ENCODE measurements at regions not wholly inside any gene's neighbourhood (a gene's known extent, or its start where the extent isn't known, plus 50 kb on each side); places are given as distances from the start of the nearest gene placed in this dataset.
"Not testable (repeated sequence)": the region's sequence is repeated elsewhere in the genome, so short reads cannot be mapped to it uniquely, and the experiment has no call there.

DNA sequence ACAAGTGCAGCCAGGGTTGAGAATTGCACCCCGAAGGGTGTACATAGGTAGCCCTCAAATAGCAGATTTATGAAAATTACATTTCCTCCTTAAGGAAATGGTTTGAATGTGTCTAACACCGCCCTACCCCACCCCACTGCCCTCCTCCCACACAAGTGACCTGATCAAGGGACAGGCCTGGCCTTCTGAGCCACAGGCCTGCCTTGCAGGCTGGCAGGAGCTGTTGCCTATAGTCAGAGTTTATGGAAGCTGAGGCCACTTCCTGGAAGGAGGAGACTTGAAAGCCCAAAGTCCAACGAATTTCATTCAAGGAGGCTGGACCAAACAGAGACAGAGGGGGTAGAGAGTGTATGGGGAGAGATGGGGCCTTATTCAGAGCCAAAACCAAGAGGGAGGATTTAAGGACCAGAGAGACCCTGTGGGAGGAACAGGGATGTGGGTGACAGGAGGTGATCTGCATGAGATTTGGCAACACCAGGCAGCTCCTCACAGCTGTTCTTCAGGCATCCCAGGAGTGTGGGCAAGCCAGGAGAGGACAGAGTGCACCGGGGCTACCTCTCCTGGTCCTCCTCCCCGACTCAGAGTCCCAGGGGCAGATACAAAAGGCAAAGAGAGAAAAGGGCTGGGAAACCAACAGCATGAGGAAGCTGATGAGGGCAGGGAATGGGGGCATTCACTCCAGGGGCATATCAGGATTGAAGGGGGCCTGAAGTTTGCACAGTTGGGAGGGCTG, 100.4 kb upstream of the HES1 start:
- peaks cover 37% of the 10 kb centered on the region for H3K4me1 ChIP-seq (ENCODE audit: control insufficient read depth, insufficient read depth, low read length)
- H3K4me3 ChIP-seq (ENCODE audit: low read length), result no peak overlapping the region
- H3K36me3 ChIP-seq (ENCODE audit: control insufficient read depth, insufficient read depth, low read length), result no peaks in the 10 kb centered on the region
- peak overlapping the region; percentile 12 for H3K9ac ChIP-seq (ENCODE audit: low read length)
- H3K9me3 ChIP-seq (ENCODE audit: control insufficient read depth, low read length), result no peaks in the 10 kb centered on the region
- H3K27me3 ChIP-seq (ENCODE audit: control insufficient read depth, insufficient read depth, low read length), result no peaks in the 10 kb centered on the region

DNA sequence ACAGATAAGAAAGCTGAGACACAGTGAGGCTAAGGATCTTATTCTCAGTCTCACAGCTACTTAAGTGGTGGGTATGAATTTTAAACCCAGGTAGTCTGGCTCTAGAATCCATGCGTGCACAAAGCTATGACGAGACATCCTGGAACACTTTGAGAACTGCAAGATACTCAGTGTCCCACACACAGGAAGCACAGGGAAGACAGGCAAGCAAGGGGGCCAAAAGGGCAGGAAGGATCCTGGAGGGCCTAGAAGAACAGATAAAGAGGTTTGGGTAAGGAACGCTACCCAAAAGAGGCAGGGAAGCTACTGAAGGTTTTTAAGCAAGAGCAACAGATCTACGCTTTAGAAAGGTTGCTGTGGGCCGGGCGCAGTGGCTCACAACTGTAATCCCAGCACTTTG, 99.1 kb upstream of the HES1 start:
- no peaks in the 10 kb centered on the region for H3K9me3 ChIP-seq (ENCODE audit: control insufficient read depth, low read length)

DNA sequence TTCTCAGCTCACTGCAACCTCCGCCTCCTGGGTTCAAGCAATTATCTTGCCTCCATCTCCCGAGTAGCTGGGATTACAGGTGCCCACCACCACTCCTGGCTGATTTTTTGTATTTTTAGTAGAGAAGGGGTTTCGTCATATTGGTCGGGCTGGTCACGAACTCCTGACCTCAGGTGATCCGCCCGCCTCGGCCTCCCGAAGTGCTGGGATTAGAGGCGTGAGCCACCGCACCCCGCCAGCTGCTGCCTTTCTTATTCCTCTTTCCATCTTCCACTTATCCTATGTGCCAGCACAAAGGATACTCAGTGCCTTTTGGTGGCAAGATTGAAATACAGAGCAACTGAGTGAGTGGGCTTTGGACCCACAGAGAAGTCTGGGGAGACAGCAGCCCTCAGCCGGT, 97.6 kb upstream of the HES1 start:
- H3K9me3 ChIP-seq (ENCODE audit: control insufficient read depth, low read length); H3K9ac ChIP-seq (ENCODE audit: low read length); H3K4me3 ChIP-seq (ENCODE audit: low read length); H3K27me3 ChIP-seq (ENCODE audit: control insufficient read depth, insufficient read depth, low read length); H3K36me3 ChIP-seq (ENCODE audit: control insufficient read depth, insufficient read depth, low read length): not testable (repeated sequence)
- H3K4me1 ChIP-seq (ENCODE audit: control insufficient read depth, insufficient read depth, low read length), result peaks cover 37% of the 10 kb centered on the region

More for the DNA sequence above, 99.1 kb upstream of the HES1 start:
- no peaks in the 10 kb centered on the region for H3K36me3 ChIP-seq (ENCODE audit: control insufficient read depth, insufficient read depth, low read length)
- peaks cover 37% of the 10 kb centered on the region for H3K4me1 ChIP-seq (ENCODE audit: control insufficient read depth, insufficient read depth, low read length)
- H3K4me3 ChIP-seq (ENCODE audit: low read length), result no peak overlapping the region
- H3K27me3 ChIP-seq (ENCODE audit: control insufficient read depth, insufficient read depth, low read length), result no peaks in the 10 kb centered on the region
- H3K9ac ChIP-seq (ENCODE audit: low read length), result no peak overlapping the region

DNA sequence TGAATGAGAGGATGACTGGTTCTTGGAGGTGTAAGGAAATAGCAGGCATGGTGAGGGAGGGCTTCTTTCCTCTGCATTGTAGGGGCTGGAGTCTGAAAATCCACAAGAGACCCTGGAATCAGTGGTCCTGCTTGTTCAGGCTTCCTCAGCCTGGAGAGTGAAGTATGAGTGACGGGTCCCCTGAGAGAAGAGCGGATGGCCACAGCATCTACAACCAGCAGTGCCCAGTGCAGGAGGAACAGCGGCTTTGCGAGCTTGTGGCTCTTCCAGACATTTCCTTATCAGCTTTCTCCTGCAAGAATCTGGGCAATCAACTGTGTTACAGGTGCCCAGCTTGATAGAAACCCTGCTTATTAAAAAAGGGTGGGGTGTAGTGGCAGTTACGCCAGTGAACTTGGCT, 97.0 kb upstream of the HES1 start:
- Histone ChIP-seq H3K4me3 (ENCODE audit: low read length) (no peak overlapping the region), H3K27me3 (ENCODE audit: control insufficient read depth, insufficient read depth, low read length) (no peaks in the 10 kb centered on the region), H3K4me1 (ENCODE audit: control insufficient read depth, insufficient read depth, low read length) (peaks cover 33% of the 10 kb centered on the region), H3K36me3 (ENCODE audit: control insufficient read depth, insufficient read depth, low read length) (no peaks in the 10 kb centered on the region), H3K9ac (ENCODE audit: low read length) (no peak overlapping the region), H3K9me3 (ENCODE audit: control insufficient read depth, low read length) (no peaks in the 10 kb centered on the region)

DNA sequence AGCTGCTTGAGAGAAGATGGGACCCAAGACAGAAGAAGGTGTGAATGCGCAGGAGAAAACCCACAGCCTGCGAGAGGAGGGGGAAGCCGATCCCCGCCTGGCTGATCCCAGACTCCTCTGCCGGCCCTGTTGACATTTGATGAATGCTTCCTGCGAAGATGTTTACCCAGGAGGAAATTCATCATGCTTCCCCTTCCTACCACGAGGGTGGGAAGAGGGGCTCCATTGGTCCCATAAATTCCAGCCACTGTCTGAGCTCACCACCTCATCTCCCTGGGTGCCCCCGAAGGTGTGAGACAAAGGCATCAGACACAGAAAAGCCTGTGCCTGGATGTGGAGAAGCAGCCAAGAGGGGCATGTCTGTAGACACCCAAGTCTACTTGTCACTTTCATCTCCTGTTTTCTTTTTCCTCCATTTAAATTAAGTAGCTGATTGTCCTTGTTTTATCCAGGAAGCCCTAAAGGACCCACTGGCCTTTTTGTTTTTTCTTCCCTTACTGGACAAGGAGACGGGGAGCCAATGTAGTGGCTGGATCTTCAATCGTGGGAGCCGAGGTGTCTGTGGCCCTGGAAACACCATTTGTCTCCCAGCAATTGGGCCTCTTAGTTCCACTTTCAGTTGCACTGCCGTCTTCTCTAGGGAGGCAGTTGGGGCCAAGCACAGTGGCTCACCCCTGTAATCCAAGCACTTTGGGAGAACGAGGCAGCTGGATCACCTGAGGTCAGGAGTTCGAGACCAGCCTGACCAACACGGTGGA, 95.3 kb upstream of the HES1 start:
- Histone ChIP-seq H3K4me1 (ENCODE audit: control insufficient read depth, insufficient read depth, low read length) (peaks cover 16% of the 10 kb centered on the region), H3K27me3 (ENCODE audit: control insufficient read depth, insufficient read depth, low read length) (no peaks in the 10 kb centered on the region), H3K9me3 (ENCODE audit: control insufficient read depth, low read length) (no peaks in the 10 kb centered on the region), H3K36me3 (ENCODE audit: control insufficient read depth, insufficient read depth, low read length) (no peaks in the 10 kb centered on the region), H3K9ac (ENCODE audit: low read length) (no peak overlapping the region), H3K4me3 (ENCODE audit: low read length) (no peak overlapping the region)

DNA sequence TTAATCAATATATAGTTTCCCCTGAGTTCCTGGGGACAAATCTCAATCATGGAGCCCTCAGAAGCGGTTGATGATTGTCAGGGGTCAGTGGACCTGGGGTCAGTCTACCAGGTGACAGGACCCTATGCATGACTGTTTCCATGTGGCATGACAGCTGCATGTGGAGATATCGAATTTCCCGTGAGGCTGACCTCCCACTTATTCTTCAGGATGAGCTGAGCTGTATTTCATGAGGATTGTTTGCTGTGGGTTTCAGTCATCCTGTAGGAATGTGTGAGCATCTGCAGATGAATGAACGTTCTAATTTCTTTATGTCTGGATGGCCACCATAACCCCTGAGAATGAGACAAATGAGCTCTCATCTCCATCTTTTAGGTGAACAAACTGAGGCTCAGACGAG, 93.0 kb upstream of the HES1 start:
- no peaks in the 10 kb centered on the region for H3K27me3 ChIP-seq (ENCODE audit: control insufficient read depth, insufficient read depth, low read length)
- H3K9ac ChIP-seq (ENCODE audit: low read length), result no peak overlapping the region
- no peaks in the 10 kb centered on the region for H3K9me3 ChIP-seq (ENCODE audit: control insufficient read depth, low read length)

DNA sequence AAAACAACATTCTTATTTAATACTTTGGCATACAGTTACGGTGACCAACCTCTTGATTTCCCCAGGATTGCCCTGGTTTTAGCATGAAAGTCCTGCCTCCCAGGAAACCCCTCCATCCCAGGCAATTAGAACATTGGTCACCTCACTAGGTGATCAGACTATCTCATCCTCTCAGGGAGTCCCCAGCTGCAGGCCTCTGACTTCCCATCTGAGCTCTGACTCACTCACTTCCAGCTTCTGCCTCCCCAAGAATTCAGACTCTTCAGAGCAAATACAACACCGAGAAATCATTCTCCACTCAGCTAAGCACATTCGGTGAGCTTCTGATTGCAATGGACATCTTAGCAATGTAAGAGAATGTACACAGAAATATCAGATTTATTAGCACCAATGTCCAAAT, 92.4 kb upstream of the HES1 start:
- Histone ChIP-seq H3K9me3 (ENCODE audit: control insufficient read depth, low read length) (no peaks in the 10 kb centered on the region), H3K27me3 (ENCODE audit: control insufficient read depth, insufficient read depth, low read length) (no peaks in the 10 kb centered on the region), H3K4me3 (ENCODE audit: low read length) (no peak overlapping the region), H3K36me3 (ENCODE audit: control insufficient read depth, insufficient read depth, low read length) (no peaks in the 10 kb centered on the region), H3K9ac (ENCODE audit: low read length) (no peak overlapping the region), H3K4me1 (ENCODE audit: control insufficient read depth, insufficient read depth, low read length) (peaks cover 25% of the 10 kb centered on the region)

More for the DNA sequence above, 93.0 kb upstream of the HES1 start:
- no peak overlapping the region for H3K4me3 ChIP-seq (ENCODE audit: low read length)
- H3K4me1 ChIP-seq (ENCODE audit: control insufficient read depth, insufficient read depth, low read length), result peaks cover 26% of the 10 kb centered on the region
- no peaks in the 10 kb centered on the region for H3K36me3 ChIP-seq (ENCODE audit: control insufficient read depth, insufficient read depth, low read length)

DNA sequence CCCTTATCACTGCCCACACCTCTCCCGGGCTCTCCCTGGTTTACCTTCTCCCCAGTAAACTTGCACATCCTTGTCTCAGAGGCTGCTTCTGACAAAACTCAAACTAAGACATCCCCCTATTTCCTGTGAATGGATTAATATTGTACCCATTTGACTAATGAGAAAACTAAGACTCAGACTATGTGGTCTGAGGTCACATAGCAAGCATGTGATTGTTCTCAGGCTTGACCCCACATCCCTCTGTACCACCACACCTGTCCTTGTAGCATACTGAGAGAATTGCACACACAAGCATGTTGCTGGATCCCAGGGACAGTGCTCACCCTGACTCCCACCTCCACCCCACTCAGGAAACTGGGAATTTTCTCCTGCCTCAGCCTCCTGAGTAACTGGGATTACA, 90.7 kb upstream of the HES1 start:
- no peaks in the 10 kb centered on the region for H3K36me3 ChIP-seq (ENCODE audit: control insufficient read depth, insufficient read depth, low read length)
- no peaks in the 10 kb centered on the region for H3K9me3 ChIP-seq (ENCODE audit: control insufficient read depth, low read length)
- H3K9ac ChIP-seq (ENCODE audit: low read length), result no peak overlapping the region
- H3K4me3 ChIP-seq (ENCODE audit: low read length), result no peak overlapping the region
- no peaks in the 10 kb centered on the region for H3K27me3 ChIP-seq (ENCODE audit: control insufficient read depth, insufficient read depth, low read length)
- peaks cover 15% of the 10 kb centered on the region for H3K4me1 ChIP-seq (ENCODE audit: control insufficient read depth, insufficient read depth, low read length)

DNA sequence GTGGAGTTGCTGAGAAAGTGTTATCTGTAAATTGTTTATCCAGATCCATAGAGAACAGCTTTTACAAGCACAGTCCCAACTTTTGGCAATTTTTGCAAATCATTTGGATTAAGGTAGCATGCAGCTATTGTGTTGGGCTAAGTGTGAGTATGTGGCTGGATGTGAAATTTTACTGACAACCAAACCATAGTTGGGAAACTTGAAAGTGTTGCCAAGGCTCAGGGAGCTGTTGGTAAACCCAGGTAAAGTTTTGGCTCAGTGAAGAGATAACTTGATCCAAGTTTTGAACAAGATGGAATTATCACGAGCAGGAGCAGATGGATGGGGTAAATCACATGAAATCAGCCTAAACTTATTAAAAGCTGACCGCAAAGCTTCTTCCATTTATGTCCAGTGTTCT, 90.0 kb upstream of the HES1 start:
- Histone ChIP-seq H3K4me1 (ENCODE audit: control insufficient read depth, insufficient read depth, low read length) (peaks cover 15% of the 10 kb centered on the region), H3K4me3 (ENCODE audit: low read length) (no peak overlapping the region), H3K36me3 (ENCODE audit: control insufficient read depth, insufficient read depth, low read length) (no peaks in the 10 kb centered on the region), H3K9ac (ENCODE audit: low read length) (no peak overlapping the region), H3K27me3 (ENCODE audit: control insufficient read depth, insufficient read depth, low read length) (no peaks in the 10 kb centered on the region), H3K9me3 (ENCODE audit: control insufficient read depth, low read length) (no peaks in the 10 kb centered on the region)

DNA sequence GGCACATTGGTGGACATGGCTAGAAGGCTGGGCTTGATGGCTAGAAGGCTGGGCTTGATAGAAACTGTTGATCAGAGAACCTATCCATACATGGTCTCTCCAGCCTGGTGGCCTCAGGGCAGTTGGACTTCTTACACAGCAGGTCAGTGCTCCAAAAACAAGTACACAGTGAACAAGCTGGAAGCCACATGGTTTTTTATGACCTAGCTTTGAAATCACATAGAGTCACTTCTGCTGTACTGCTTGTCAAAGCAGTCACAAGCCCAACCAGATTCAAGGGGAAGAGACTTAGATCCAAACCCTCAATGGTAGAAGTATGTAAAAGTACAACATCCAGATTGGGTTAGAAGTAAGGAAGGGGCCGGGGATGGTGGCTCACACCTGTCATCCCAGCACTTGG, 89.4 kb upstream of the HES1 start:
- Histone ChIP-seq H3K36me3 (ENCODE audit: control insufficient read depth, insufficient read depth, low read length) (no peaks in the 10 kb centered on the region), H3K9ac (ENCODE audit: low read length) (no peak overlapping the region), H3K4me3 (ENCODE audit: low read length) (no peak overlapping the region), H3K9me3 (ENCODE audit: control insufficient read depth, low read length) (no peaks in the 10 kb centered on the region), H3K4me1 (ENCODE audit: control insufficient read depth, insufficient read depth, low read length) (peaks cover 15% of the 10 kb centered on the region), H3K27me3 (ENCODE audit: control insufficient read depth, insufficient read depth, low read length) (no peaks in the 10 kb centered on the region)

DNA sequence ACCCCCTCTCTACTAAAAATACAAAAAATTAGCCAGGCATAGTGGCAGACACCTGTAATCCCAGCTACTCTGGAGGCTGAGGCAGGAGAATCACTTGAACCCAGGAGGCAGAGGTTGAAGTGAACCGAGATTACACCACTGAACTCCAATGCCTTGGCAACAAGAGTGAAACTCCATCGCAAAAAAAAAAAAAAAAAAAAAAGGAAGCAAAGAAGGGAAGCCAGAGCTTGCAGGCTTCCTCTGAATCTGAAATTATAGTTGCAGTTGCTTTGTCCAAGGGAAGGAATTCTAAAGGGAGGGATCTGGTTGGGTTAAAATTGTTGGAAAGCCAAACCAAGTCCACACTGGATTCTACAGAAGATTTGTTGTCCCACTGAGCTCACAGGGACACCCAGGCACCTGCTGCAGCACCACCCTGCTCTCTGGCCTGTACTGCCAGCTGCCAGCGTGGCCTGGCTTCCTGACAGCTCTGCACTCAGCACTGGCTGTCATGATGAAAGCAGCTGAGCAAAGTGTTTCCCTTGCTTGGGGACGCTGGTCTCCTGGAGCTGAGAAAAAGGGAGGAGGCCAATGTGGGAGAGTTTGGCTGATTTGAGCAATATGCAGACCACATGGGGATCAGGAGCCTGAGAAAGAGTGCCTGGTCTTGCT, 88.8 kb upstream of the HES1 start:
- Histone ChIP-seq H3K4me3 (ENCODE audit: low read length) (no peak overlapping the region), H3K4me1 (ENCODE audit: control insufficient read depth, insufficient read depth, low read length) (peaks cover 15% of the 10 kb centered on the region), H3K9me3 (ENCODE audit: control insufficient read depth, low read length) (no peaks in the 10 kb centered on the region), H3K27me3 (ENCODE audit: control insufficient read depth, insufficient read depth, low read length) (no peaks in the 10 kb centered on the region), H3K9ac (ENCODE audit: low read length) (no peak overlapping the region), H3K36me3 (ENCODE audit: control insufficient read depth, insufficient read depth, low read length) (no peaks in the 10 kb centered on the region)

DNA sequence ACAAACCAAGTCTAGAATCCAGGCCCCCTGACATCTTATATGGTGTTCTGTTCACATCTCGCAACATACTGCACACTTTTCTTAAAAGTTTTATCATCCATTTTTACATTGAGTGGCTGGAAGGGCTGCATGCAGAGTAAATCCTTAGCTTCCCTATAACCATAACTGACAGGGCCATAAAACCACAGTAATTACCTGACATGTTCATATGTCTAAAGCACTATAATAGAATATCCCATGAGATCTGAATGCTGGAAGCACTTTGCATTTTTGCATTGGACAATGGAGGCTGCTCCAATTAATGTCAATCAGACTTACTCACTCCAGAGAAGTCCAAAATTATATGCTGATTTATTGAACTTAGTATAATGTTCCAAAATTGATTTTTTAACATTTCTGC, 86.6 kb upstream of the HES1 start:
- no peaks in the 10 kb centered on the region for H3K36me3 ChIP-seq (ENCODE audit: control insufficient read depth, insufficient read depth, low read length)
- no peak overlapping the region for H3K9ac ChIP-seq (ENCODE audit: low read length)

More for the DNA sequence above, 86.6 kb upstream of the HES1 start:
- H3K4me1 ChIP-seq (ENCODE audit: control insufficient read depth, insufficient read depth, low read length), result peaks cover 15% of the 10 kb centered on the region
- H3K27me3 ChIP-seq (ENCODE audit: control insufficient read depth, insufficient read depth, low read length), result no peaks in the 10 kb centered on the region
- no peaks in the 10 kb centered on the region for H3K9me3 ChIP-seq (ENCODE audit: control insufficient read depth, low read length)
- no peak overlapping the region for H3K4me3 ChIP-seq (ENCODE audit: low read length)
